CD4-positive, alpha-beta T cell (primary cell): ENCODE measurements at regions not wholly inside any gene's neighbourhood (a gene's known extent, or its start where the extent isn't known, plus 50 kb on each side); places are given as distances from the start of the nearest gene placed in this dataset.

Source experiments
- ATAC-seq: fragments of 200-7000 bp; cut with Tn5 transposase; one replicate; pipeline ENCODE4 v1.10.0; 2022; ENCODE audit warnings: mild to moderate bottlenecking; ENCODE audit not compliant: poor library complexity
- CTCF ChIA-PET: fragments of 350-600 bp; sonication (Branson Sonifier 250); formaldehyde crosslinking; loops from one replicate; lab custom pipeline; 2021; ENCODE audit warnings: antibody characterized with exemption, inconsistent platforms; lab: Charles Lee
- POLR2A ChIA-PET: fragments of 350-600 bp; sonication (Branson Sonifier 250); formaldehyde crosslinking; loops from one replicate; lab custom pipeline; 2021; ENCODE audit warnings: antibody characterized with exemption, inconsistent platforms; lab: Charles Lee
- DNase-seq, 14 experiments: peaks; one replicate each; pipeline ENCODE4 v3.0.0-alpha.2; 2013 to 2020; ENCODE audit warnings: mixed read lengths in 2 of 14
- H3K27ac ChIP-seq, 2 donors: one replicate each; pipeline versions ENCODE4 v1.5.1 to v1.7.0; 2013; ENCODE audit warnings: low read length in 2 of 2, low read depth in 1 of 2, mild to moderate bottlenecking in 1 of 2
- H3K27me3 ChIP-seq, 2 experiments: 1 replicate in 1 of 2; 2 replicates in 1 of 2; pipeline versions ENCODE4 v1.6.1 to v1.7.0; 2013; ENCODE audit warnings: low read length in 2 of 2, control low read depth in 1 of 2, mild to moderate bottlenecking in 1 of 2, moderate library complexity in 1 of 2; ENCODE audit not compliant: insufficient read depth in 2 of 2, control insufficient read depth in 1 of 2
- H3K36me3 ChIP-seq: one replicate; pipeline ENCODE4 v1.6.1; 2013; ENCODE audit warnings: low read length, control low read depth; ENCODE audit not compliant: insufficient read depth
- H3K4me1 ChIP-seq: one replicate; pipeline ENCODE4 v1.6.1; 2013; ENCODE audit warnings: low read length, control low read depth; ENCODE audit not compliant: insufficient read depth
- H3K4me3 ChIP-seq: one replicate; pipeline ENCODE4 v1.5.1; 2013; ENCODE audit warnings: mild to moderate bottlenecking, low read length, moderate library complexity
- H3K9me3 ChIP-seq, 2 experiments: 1 replicate in 1 of 2; 2 replicates in 1 of 2; pipeline versions ENCODE4 v1.6.1 to v1.7.0; 2013; ENCODE audit warnings: low read length in 2 of 2, mild to moderate bottlenecking in 2 of 2, control low read depth in 1 of 2, moderate library complexity in 1 of 2; ENCODE audit not compliant: control insufficient read depth in 1 of 2, insufficient read depth in 1 of 2
- H3K27ac Mint-ChIP-seq: one replicate; pipeline ENCODE4 v1.8.0; 2020; ENCODE audit warnings: mixed read lengths
- H3K27me3 Mint-ChIP-seq: one replicate; pipeline ENCODE4 v1.8.0; 2021; ENCODE audit warnings: mixed read lengths
- H3K36me3 Mint-ChIP-seq: one replicate; pipeline ENCODE4 v1.8.0; 2021; ENCODE audit warnings: low read depth, mixed read lengths
- H3K4me1 Mint-ChIP-seq: one replicate; pipeline ENCODE4 v1.8.0; 2021; ENCODE audit warnings: low read depth, mixed read lengths
- H3K4me3 Mint-ChIP-seq: one replicate; pipeline ENCODE4 v1.8.0; 2020; ENCODE audit warnings: mild to moderate bottlenecking, mixed read lengths
- H3K9me3 Mint-ChIP-seq: one replicate; pipeline ENCODE4 v1.8.0; 2020; ENCODE audit warnings: mixed read lengths
- intact Hi-C, 2 experiments: fragments of 100-400 bp; cut with DNase I in 1 of 2; cut with micrococcal nuclease in 1 of 2; formaldehyde crosslinking; loops; one replicate each; pipeline versions ENCODE4 v1.15.1 to v1.9.0; 2023 to 2025; cut with DNase I, micrococcal nuclease
- TF ChIP-seq, protein P1 (sequence below): fragments of 200-600 bp; IDR thresholded peaks from one replicate; pipeline ENCODE4 v1.8.0; 2022; ENCODE audit warnings: antibody characterized with exemption, mild to moderate bottlenecking

DNA sequence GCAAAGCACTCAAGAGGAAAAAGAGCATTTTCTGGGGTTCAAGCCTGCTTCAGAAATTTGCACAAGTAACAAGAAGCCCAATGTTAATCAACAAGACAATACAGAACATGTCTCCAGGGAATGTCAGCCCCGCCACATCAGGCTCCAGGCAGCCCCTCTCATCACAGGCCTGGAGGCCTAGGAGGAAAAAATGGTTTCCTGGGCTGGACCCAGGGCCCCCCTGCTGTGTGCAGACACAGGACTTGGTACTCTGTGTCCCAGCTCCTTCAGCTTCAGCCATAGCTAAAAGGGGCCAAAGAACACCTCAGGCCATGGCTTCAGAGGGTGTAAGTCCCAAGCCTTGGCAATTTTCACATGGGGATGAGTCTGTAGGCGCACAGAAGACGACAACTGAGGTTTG, 802.9 kb upstream of the KLHL29 start:
- POLR2A ChIA-PET: no interaction called here

DNA sequence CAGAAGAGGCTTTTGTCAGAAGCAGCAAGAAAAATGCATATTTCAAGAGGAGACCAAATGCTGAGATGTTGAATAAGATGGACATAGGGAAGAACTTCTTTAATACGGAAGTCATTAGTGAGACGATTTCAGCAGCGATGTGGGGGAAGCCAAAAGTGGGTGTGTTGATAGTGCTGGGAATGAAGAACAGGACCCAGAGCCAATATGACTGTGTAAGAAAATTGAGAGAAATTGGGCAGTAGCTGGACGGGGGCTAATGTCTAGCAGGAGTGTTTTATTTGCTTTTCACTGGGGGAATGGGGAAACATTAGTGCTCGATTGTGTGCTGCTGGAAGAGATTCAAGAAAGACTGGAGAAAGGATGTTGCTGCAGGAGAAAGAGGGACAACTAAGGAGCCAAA, 788.7 kb upstream of the KLHL29 start:
- H3K36me3 Mint-ChIP-seq: no peaks in the 10 kb centered on the region
- no peaks in the 10 kb centered on the region for H3K4me1 Mint-ChIP-seq
- no peak overlapping the region for H3K4me3 ChIP-seq
- ChIA-PET POLR2A (no interaction called here), CTCF (no interaction called here)
- no peak overlapping the region for H3K4me3 Mint-ChIP-seq
- intact Hi-C loops: no loop called here
- no peak overlapping the region for H3K27ac ChIP-seq
- ATAC-seq (no peak), DNase-seq (no peak)
- H3K27me3 ChIP-seq: no peaks in the 10 kb centered on the region
- H3K9me3 Mint-ChIP-seq: peaks cover 14% of the 10 kb centered on the region
- no peaks in the 10 kb centered on the region for H3K36me3 ChIP-seq
- TF ChIP-seq, protein P1, sequence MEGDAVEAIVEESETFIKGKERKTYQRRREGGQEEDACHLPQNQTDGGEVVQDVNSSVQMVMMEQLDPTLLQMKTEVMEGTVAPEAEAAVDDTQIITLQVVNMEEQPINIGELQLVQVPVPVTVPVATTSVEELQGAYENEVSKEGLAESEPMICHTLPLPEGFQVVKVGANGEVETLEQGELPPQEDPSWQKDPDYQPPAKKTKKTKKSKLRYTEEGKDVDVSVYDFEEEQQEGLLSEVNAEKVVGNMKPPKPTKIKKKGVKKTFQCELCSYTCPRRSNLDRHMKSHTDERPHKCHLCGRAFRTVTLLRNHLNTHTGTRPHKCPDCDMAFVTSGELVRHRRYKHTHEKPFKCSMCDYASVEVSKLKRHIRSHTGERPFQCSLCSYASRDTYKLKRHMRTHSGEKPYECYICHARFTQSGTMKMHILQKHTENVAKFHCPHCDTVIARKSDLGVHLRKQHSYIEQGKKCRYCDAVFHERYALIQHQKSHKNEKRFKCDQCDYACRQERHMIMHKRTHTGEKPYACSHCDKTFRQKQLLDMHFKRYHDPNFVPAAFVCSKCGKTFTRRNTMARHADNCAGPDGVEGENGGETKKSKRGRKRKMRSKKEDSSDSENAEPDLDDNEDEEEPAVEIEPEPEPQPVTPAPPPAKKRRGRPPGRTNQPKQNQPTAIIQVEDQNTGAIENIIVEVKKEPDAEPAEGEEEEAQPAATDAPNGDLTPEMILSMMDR: no peak
- H3K4me1 ChIP-seq: no peaks in the 10 kb centered on the region
- H3K27ac Mint-ChIP-seq: no peak overlapping the region
- H3K9me3 ChIP-seq: peaks cover 0 to 4% of the 10 kb centered on the region in 2 experiments
- H3K27me3 Mint-ChIP-seq: no peaks in the 10 kb centered on the region

More for the DNA sequence above, 802.9 kb upstream of the KLHL29 start:
- TF ChIP-seq, protein P1: no peak
- intact Hi-C loops: no loop called here
- H3K36me3 Mint-ChIP-seq: no peaks in the 10 kb centered on the region
- ATAC-seq (no peak), DNase-seq (no peak)
- no peaks in the 10 kb centered on the region for H3K27me3 Mint-ChIP-seq
- Histone ChIP-seq H3K27ac (no peak overlapping the region), H3K36me3 (no peaks in the 10 kb centered on the region), H3K9me3 (peaks cover 10 to 17% of the 10 kb centered on the region in 2 experiments), H3K27me3 (no peaks in the 10 kb centered on the region), H3K4me3 (no peak overlapping the region), H3K4me1 (no peaks in the 10 kb centered on the region)
- H3K4me3 Mint-ChIP-seq: no peak overlapping the region
- no peak overlapping the region for H3K27ac Mint-ChIP-seq
- CTCF ChIA-PET: no interaction called here
- peaks cover 18% of the 10 kb centered on the region for H3K9me3 Mint-ChIP-seq
- no peaks in the 10 kb centered on the region for H3K4me1 Mint-ChIP-seq

DNA sequence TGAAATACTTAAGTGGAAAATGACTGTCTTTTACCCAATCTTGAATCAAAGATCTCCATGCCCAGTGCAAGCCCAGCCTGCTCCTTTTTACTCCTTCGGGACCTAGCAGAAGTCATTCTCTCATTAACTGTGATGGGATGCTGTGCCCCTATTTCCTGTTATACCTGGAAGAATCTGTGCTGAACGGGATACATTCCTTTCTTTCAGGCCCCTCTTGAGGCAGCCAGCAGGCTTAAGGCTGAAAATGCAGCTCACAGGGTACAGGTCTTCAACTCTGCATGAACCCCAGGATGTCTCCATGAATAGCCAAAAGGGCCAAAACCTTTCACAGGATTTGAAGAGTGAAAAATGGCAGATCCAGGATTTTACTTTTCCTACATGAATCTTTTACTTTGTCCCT, 784.8 kb upstream of the KLHL29 start:
- no peak overlapping the region for H3K27ac Mint-ChIP-seq
- intact Hi-C loops: no loop called here
- ChIA-PET CTCF (no interaction called here), POLR2A (no interaction called here)
- no peaks in the 10 kb centered on the region for H3K27me3 ChIP-seq
- H3K27me3 Mint-ChIP-seq: no peaks in the 10 kb centered on the region
- TF ChIP-seq, protein P1: no peak
- H3K4me3 ChIP-seq: no peak overlapping the region
- no peak overlapping the region for H3K27ac ChIP-seq
- ATAC-seq (no peak), DNase-seq (no peak)
- peaks cover 5% of the 10 kb centered on the region for H3K9me3 Mint-ChIP-seq
- H3K36me3 Mint-ChIP-seq: no peaks in the 10 kb centered on the region
- no peaks in the 10 kb centered on the region for H3K36me3 ChIP-seq
- H3K4me3 Mint-ChIP-seq: no peak overlapping the region
- no peaks in the 10 kb centered on the region for H3K4me1 ChIP-seq
- no peaks in the 10 kb centered on the region for H3K4me1 Mint-ChIP-seq
- H3K9me3 ChIP-seq: peaks cover 0 to 4% of the 10 kb centered on the region in 2 experiments
